NCI-H1694 (cell line): ENCODE measurements at regions not wholly inside any gene's neighbourhood (a gene's known extent, or its start where the extent isn't known, plus 50 kb on each side); places are given as distances from the start of the nearest gene placed in this dataset.

Experiments used
- DNase-seq: peaks from one replicate; lab custom pipeline; 2025; lab: John Stamatoyannopoulos, UW

DNA sequence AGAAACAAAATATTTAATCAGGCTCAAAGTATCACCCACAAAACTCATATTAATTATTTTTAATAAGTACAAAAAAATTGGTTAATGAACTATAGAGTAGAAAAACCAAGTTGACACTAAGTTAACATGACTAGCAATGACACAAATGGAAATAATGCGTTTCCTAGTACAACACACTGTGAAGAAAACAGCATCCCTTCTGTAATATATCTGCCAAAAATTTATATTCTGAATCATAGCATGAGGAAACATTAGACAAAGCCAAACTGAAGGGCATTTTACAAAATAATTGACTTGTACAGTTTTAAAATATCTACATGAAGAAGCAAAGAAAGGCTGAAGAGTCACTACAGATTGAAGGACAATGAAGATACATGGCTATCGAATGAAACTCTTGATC is 477.6 kb upstream of the INTU start:
- no peak for DNase-seq

GRCh38 chr4:127155555-127155954 is 477.2 kb upstream of the INTU start:
- no peak for DNase-seq

- no peak for DNase-seq
Observed at GRCh38 chr4:127162741-127163140, 470.0 kb upstream of the INTU start.

GRCh38 chr4:127165971-127166370 is 466.8 kb upstream of the INTU start:
- no peak for DNase-seq

GRCh38 chr4:127174201-127174600 is 458.6 kb upstream of the INTU start:
- DNase-seq = no peak

- no peak for DNase-seq
Observed at GRCh38 chr4:127174616-127175015, 458.1 kb upstream of the INTU start.

DNA sequence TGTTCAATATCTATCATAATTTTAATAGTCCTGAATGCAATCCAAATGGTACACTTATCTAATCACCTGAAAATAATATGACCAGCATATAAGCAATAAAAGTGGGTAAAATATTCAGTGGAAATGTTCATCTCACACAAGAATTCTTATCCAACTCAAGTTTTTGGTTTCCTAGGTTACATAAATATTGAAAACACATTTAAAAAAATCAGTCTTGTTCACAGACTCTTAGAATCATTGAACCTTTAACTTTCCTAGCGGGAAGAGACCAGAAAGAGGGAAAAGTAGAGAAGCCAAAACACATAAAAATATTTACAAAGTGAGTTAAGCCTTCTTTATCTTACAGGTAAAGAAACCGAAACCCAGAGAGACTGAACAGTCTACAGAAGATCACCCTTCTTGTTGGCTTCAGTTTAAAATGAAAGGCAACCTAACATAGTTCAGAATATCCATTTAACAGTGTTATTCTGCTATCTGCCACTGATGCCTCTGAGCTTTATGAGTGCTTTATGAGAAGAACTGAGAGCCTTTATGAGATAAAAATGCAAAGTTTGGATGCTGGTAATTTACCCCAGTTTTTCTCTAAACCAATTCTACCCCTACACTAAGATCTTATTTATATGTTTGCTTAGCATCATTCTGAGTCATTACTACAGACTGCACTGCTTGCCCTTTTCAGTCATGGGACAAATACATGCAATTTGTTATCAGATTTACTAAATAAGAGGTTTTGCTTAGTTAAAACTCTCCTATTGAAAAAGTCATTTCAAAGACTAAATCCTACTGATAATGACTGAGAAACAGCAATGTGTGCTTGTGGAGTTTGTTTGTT is 453.3 kb upstream of the INTU start:
- no peak for DNase-seq

- DNase-seq = no peak
Observed at GRCh38 chr4:127181001-127181400, 451.8 kb upstream of the INTU start.

- no peak for DNase-seq
Observed at GRCh38 chr4:127182687-127183086, 450.1 kb upstream of the INTU start.

GRCh38 chr4:127188847-127189246 is 443.9 kb upstream of the INTU start:
- no peak for DNase-seq

- DNase-seq = no peak
Observed at GRCh38 chr4:127194281-127194680, 438.5 kb upstream of the INTU start.

GRCh38 chr4:127196655-127197352 is 436.0 kb upstream of the INTU start:
- no peak for DNase-seq

GRCh38 chr4:127203562-127204200 is 429.1 kb upstream of the INTU start:
- no peak for DNase-seq

DNA sequence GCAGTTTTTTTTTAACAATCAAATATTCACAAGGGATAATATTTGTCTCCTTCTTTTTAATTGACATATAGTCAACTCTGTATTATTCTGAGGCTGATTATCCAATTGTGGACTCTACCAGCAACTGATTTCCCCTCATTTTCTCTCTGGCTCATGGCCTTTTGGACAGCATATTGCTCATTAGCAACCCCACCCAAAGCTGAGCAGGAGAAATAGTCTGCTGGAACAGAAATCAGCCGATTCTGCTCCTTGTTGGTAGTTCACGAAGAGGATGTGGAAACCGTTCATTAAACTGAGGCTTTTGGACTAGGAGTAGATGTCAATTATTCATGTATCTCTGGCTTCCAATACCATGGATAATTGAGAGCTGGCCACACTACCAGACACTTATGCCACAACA is 428.4 kb upstream of the INTU start:
- no peak for DNase-seq

GRCh38 chr4:127209580-127210095 is 423.1 kb upstream of the INTU start:
- DNase-seq = no peak

DNA sequence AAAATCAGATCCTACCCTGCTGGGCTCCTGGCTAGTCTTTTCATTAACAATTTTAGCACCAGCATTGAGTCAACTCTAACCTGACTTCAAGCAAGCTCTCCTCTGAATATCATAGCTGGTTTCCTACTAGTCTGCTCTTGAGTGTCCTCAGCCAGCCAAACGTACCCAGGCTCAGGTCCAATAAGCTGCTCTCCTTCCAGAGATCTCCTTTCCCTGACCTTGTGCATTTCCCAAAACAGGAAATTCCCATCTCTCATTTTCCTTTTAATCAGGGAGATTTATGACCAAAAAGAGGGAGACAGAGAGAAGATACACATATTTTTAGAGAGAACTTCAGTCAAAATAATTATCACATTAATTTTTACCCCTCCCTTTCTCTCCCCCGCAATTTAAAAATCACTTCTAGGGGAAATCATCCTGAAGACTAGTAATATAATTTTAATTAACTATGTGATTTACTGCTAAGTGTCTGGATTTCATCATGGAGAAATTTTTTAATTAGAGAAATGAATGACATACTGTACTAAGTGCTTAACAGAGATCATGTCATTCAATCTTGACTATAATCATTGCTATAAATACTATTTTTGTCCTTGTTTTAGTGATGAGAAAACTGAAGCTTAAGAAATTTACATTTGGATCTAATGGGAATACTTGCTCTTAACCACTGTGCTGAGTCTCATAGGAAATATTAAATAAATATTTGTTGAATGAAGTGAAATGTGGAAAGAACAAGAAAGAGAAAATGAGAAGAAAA is 421.7 kb upstream of the INTU start:
- DNase-seq = no peak

- DNase-seq = no peak
Observed at GRCh38 chr4:127211650-127212560, 420.9 kb upstream of the INTU start.

GRCh38 chr4:127212701-127213100 is 420.1 kb upstream of the INTU start:
- no peak for DNase-seq

GRCh38 chr4:127214016-127214415 is 418.7 kb upstream of the INTU start:
- DNase-seq = no peak

GRCh38 chr4:127214931-127215330 is 417.8 kb upstream of the INTU start:
- DNase-seq = no peak
